ENCODE measurements at regions not wholly inside any gene's neighbourhood (a gene's known extent, or its start where the extent isn't known, plus 50 kb on each side); places are given as distances from the start of the nearest gene placed in this dataset.

DNA sequence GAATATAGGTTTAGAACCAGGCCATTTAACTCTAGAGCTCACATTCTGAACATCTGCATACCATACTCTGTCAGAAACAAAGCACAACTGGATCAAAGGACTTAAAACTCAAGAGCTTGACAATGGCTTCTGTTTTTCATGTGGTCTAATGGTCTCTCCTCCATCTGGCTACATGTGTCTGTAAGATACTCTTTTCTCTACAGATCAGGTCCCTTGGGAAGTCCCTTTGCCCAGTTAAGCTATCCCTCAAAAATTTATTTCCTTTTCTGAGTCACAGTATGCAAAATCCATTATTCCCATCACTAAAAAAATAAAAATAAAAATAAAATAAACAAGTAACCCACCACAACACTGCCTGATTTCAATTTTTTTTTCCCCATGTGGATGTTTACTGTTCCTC is 357.0 kb upstream of the PRMT6 start:
- Histone ChIP-seq H2BK120ac (ENCODE audit: low read depth, low read length) (no peak overlapping the region), H3K18ac (ENCODE audit: low read length) (no peak overlapping the region)

GRCh38 chr1:106700211-106700610 is 356.3 kb upstream of the PRMT6 start:
- H3K27me3 ChIP-seq (ENCODE audit: control insufficient read depth in 3 of 3, insufficient read depth in 3 of 3, low read depth in 1 of 3, low read length in 3 of 3): no peaks in the 10 kb centered on the region
- H3K27ac ChIP-seq (replicated peaks; ENCODE audit: low read length): no peak overlapping the region
- no peak overlapping the region for H2BK5ac ChIP-seq (ENCODE audit: low read length)
- H2BK120ac ChIP-seq (ENCODE audit: low read depth, low read length): no peak overlapping the region
- H3K4me1 ChIP-seq (ENCODE audit: control insufficient read depth in 2 of 2, insufficient read depth in 1 of 2, low read depth in 1 of 2, low read length in 2 of 2): no peaks in the 10 kb centered on the region
- no peak overlapping the region for H2AFZ ChIP-seq (ENCODE audit: low read length)
- H3K9ac ChIP-seq (ENCODE audit: low read depth, low read length, poor library complexity): no peak overlapping the region
- no peak overlapping the region for H3K4me3 ChIP-seq (ENCODE audit: low read length in 2 of 2)
- H2AK5ac ChIP-seq (ENCODE audit: low read depth, low read length): no peak overlapping the region
- H3K14ac ChIP-seq (ENCODE audit: low read length): no peak overlapping the region
- H4K8ac ChIP-seq (ENCODE audit: low read depth, low read length): no peak overlapping the region
- H4K91ac ChIP-seq (ENCODE audit: low read depth, low read length, poor library complexity): no peak overlapping the region
- H3K79me1 ChIP-seq (ENCODE audit: low read depth, low read length): no peaks in the 10 kb centered on the region
- H2BK12ac ChIP-seq (ENCODE audit: low read length): no peak overlapping the region
- H3K23ac ChIP-seq (ENCODE audit: low read depth, low read length, poor library complexity): no peak overlapping the region
- H3K36me3 ChIP-seq (replicated peaks in 1 of 2; ENCODE audit: control insufficient read depth in 2 of 2, insufficient read depth in 2 of 2, low read length in 2 of 2): no peaks in the 10 kb centered on the region
- no peak overlapping the region for H2BK15ac ChIP-seq (ENCODE audit: low read length)
- H3K4me2 ChIP-seq (ENCODE audit: insufficient read depth, low read length, poor library complexity, severe bottlenecking): no peak overlapping the region
- no peak overlapping the region for H3K18ac ChIP-seq (ENCODE audit: low read length)
- no peaks in the 10 kb centered on the region for H3K9me3 ChIP-seq (replicated peaks in 1 of 2; ENCODE audit: control insufficient read depth in 2 of 2, insufficient read depth in 1 of 2, low read depth in 1 of 2, low read length in 2 of 2)
- DNase-seq (ENCODE audit: low spot score): no peak
- no peak overlapping the region for H3K4ac ChIP-seq (ENCODE audit: low read length)

More for the DNA sequence above, 357.0 kb upstream of the PRMT6 start:
- Histone ChIP-seq H3K36me3 (replicated peaks in 1 of 2; ENCODE audit: control insufficient read depth in 2 of 2, insufficient read depth in 2 of 2, low read length in 2 of 2) (no peaks in the 10 kb centered on the region), H3K23ac (ENCODE audit: low read depth, low read length, poor library complexity) (no peak overlapping the region), H2BK15ac (ENCODE audit: low read length) (no peak overlapping the region), H3K14ac (ENCODE audit: low read length) (no peak overlapping the region), H3K9ac (ENCODE audit: low read depth, low read length, poor library complexity) (no peak overlapping the region), H4K91ac (ENCODE audit: low read depth, low read length, poor library complexity) (no peak overlapping the region), H3K4ac (ENCODE audit: low read length) (no peak overlapping the region), H3K27me3 (ENCODE audit: control insufficient read depth in 3 of 3, insufficient read depth in 3 of 3, low read depth in 1 of 3, low read length in 3 of 3) (no peaks in the 10 kb centered on the region), H3K4me2 (ENCODE audit: insufficient read depth, low read length, poor library complexity, severe bottlenecking) (no peak overlapping the region), H2AFZ (ENCODE audit: low read length) (no peak overlapping the region), H3K4me3 (ENCODE audit: low read length in 2 of 2) (no peak overlapping the region), H3K9me3 (replicated peaks in 1 of 2; ENCODE audit: control insufficient read depth in 2 of 2, insufficient read depth in 1 of 2, low read depth in 1 of 2, low read length in 2 of 2) (no peaks in the 10 kb centered on the region), H3K79me1 (ENCODE audit: low read depth, low read length) (no peaks in the 10 kb centered on the region), H4K8ac (ENCODE audit: low read depth, low read length) (no peak overlapping the region), H2BK5ac (ENCODE audit: low read length) (no peak overlapping the region), H3K27ac (replicated peaks; ENCODE audit: low read length) (no peak overlapping the region), H2BK12ac (ENCODE audit: low read length) (no peak overlapping the region), H2AK5ac (ENCODE audit: low read depth, low read length) (no peak overlapping the region), H3K4me1 (ENCODE audit: control insufficient read depth in 2 of 2, insufficient read depth in 1 of 2, low read depth in 1 of 2, low read length in 2 of 2) (no peaks in the 10 kb centered on the region)
- DNase-seq (ENCODE audit: low spot score): no peak

GRCh38 chr1:106705971-106706370 is 350.5 kb upstream of the PRMT6 start:
- Histone ChIP-seq H3K79me1 (ENCODE audit: low read depth, low read length) (no peaks in the 10 kb centered on the region), H2AK5ac (ENCODE audit: low read depth, low read length) (no peak overlapping the region), H2BK12ac (ENCODE audit: low read length) (no peak overlapping the region), H3K4ac (ENCODE audit: low read length) (no peak overlapping the region), H3K36me3 (replicated peaks in 1 of 2; ENCODE audit: control insufficient read depth in 2 of 2, insufficient read depth in 2 of 2, low read length in 2 of 2) (no peaks in the 10 kb centered on the region), H2BK15ac (ENCODE audit: low read length) (no peak overlapping the region), H3K9me3 (replicated peaks in 1 of 2; ENCODE audit: control insufficient read depth in 2 of 2, insufficient read depth in 1 of 2, low read depth in 1 of 2, low read length in 2 of 2) (no peaks in the 10 kb centered on the region), H3K14ac (ENCODE audit: low read length) (no peak overlapping the region), H2BK5ac (ENCODE audit: low read length) (no peak overlapping the region), H3K18ac (ENCODE audit: low read length) (no peak overlapping the region), H3K27me3 (ENCODE audit: control insufficient read depth in 3 of 3, insufficient read depth in 3 of 3, low read depth in 1 of 3, low read length in 3 of 3) (no peaks in the 10 kb centered on the region), H3K4me3 (ENCODE audit: low read length in 2 of 2) (no peak overlapping the region), H3K9ac (ENCODE audit: low read depth, low read length, poor library complexity) (no peak overlapping the region), H3K27ac (replicated peaks; ENCODE audit: low read length) (no peak overlapping the region), H2AFZ (ENCODE audit: low read length) (no peak overlapping the region), H3K23ac (ENCODE audit: low read depth, low read length, poor library complexity) (no peak overlapping the region), H4K8ac (ENCODE audit: low read depth, low read length) (no peak overlapping the region), H2BK120ac (ENCODE audit: low read depth, low read length) (no peak overlapping the region), H4K91ac (ENCODE audit: low read depth, low read length, poor library complexity) (no peak overlapping the region), H3K4me2 (ENCODE audit: insufficient read depth, low read length, poor library complexity, severe bottlenecking) (no peak overlapping the region), H3K4me1 (ENCODE audit: control insufficient read depth in 2 of 2, insufficient read depth in 1 of 2, low read depth in 1 of 2, low read length in 2 of 2) (no peaks in the 10 kb centered on the region)
- no peak for DNase-seq (ENCODE audit: low spot score)

DNA sequence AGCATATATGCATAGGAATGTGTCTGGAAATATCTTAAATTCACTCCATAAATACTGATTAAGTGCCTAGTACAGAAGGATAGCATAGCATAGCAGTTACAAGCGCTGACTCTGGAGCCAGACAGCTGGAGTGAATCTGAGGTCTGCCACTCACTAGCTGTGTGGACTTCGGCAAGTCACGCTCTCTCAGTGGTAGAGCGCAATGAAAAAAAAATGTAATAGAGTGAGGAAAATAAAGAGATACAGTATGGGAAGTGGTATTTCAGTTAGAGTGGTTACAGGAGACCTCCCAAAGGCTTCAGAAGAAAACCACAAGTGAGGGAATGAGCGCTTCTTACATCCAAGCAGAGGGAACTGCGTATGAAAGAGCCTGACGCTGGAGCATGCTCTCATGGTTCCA is 338.9 kb upstream of the PRMT6 start:
- Histone ChIP-seq H2BK15ac (ENCODE audit: low read length) (no peak overlapping the region), H3K4me3 (ENCODE audit: low read length in 2 of 2) (no peak overlapping the region), H2AFZ (ENCODE audit: low read length) (peak overlapping the region; percentile 40), H3K27me3 (ENCODE audit: control insufficient read depth in 3 of 3, insufficient read depth in 3 of 3, low read depth in 1 of 3, low read length in 3 of 3) (no peaks in the 10 kb centered on the region), H3K79me1 (ENCODE audit: low read depth, low read length) (no peaks in the 10 kb centered on the region), H3K27ac (replicated peaks; ENCODE audit: low read length) (no peak overlapping the region), H3K36me3 (replicated peaks in 1 of 2; ENCODE audit: control insufficient read depth in 2 of 2, insufficient read depth in 2 of 2, low read length in 2 of 2) (no peaks in the 10 kb centered on the region), H2BK12ac (ENCODE audit: low read length) (no peak overlapping the region), H3K4ac (ENCODE audit: low read length) (no peak overlapping the region), H4K8ac (ENCODE audit: low read depth, low read length) (no peak overlapping the region), H2BK120ac (ENCODE audit: low read depth, low read length) (no peak overlapping the region), H4K91ac (ENCODE audit: low read depth, low read length, poor library complexity) (no peak overlapping the region), H3K4me2 (ENCODE audit: insufficient read depth, low read length, poor library complexity, severe bottlenecking) (no peak overlapping the region), H3K23ac (ENCODE audit: low read depth, low read length, poor library complexity) (no peak overlapping the region), H3K14ac (ENCODE audit: low read length) (no peak overlapping the region), H3K9ac (ENCODE audit: low read depth, low read length, poor library complexity) (no peak overlapping the region), H3K4me1 (ENCODE audit: control insufficient read depth in 2 of 2, insufficient read depth in 1 of 2, low read depth in 1 of 2, low read length in 2 of 2) (no peaks in the 10 kb centered on the region), H2BK5ac (ENCODE audit: low read length) (no peak overlapping the region), H3K9me3 (replicated peaks in 1 of 2; ENCODE audit: control insufficient read depth in 2 of 2, insufficient read depth in 1 of 2, low read depth in 1 of 2, low read length in 2 of 2) (no peaks in the 10 kb centered on the region), H2AK5ac (ENCODE audit: low read depth, low read length) (no peak overlapping the region), H3K18ac (ENCODE audit: low read length) (no peak overlapping the region)
- no CpG with 5 or more reads among the region's 7 CpGs for WGBS, 2 donors (ENCODE audit: extremely low coverage in 2 of 2, insufficient read length in 2 of 2, insufficient replicate concordance in 1 of 2)
- DNase-seq (ENCODE audit: low spot score): no peak
